A549 (cell line): ENCODE measurements at regions not wholly inside any gene's neighbourhood (a gene's known extent, or its start where the extent isn't known, plus 50 kb on each side); places are given as distances from the start of the nearest gene placed in this dataset.
"Not testable (repeated sequence)": the region's sequence is repeated elsewhere in the genome, so short reads cannot be mapped to it uniquely, and the experiment has no call there.

Experiments
- ATAC-seq, 2 experiments: fragments of 200-7000 bp in 1 of 2; fragments of >200 bp in 1 of 2; cut with Nextera tagmentation in 1 of 2; cut with Tn5 transposase in 1 of 2; 3 replicates each; pipeline versions ENCODE4 v1.8.0 to v1.9.1; 2018 to 2020; ENCODE audit warnings: mild to moderate bottlenecking in 1 of 2, moderate library complexity in 1 of 2
- CTCF ChIA-PET: fragments of 300-600 bp; sonication (Branson Sonifier 250); formaldehyde crosslinking; extraction: SDS; loops from one replicate; lab custom pipeline; 2021; ENCODE audit warnings: antibody characterized with exemption, inconsistent platforms; lab: Yijun Ruan, JAX
- POLR2A ChIA-PET: fragments of 350-600 bp; formaldehyde crosslinking; extraction: SDS; loops from one replicate; lab custom pipeline; 2021; ENCODE audit warnings: antibody characterized with exemption, inconsistent platforms; lab: Yijun Ruan, JAX
- DNase-seq, 2 experiments: peaks; one replicate each; pipeline versions ENCODE4 v3.0.0 to v3.0.0-alpha.2; 2011 to 2016; ENCODE audit warnings: low read depth in 1 of 2, low spot score in 1 of 2
- FAIRE-seq: peaks from 2 replicates; lab custom pipeline; 2011; peaks lifted over from hg19 to GRCh38; lab: Jason Lieb, UNC
- H3K27ac ChIP-seq, 2 experiments: fragments of >200 bp; sonication (Bioruptor Twin); formaldehyde crosslinking; 3 replicates each; pipeline ENCODE4 v1.5.1; 2016 to 2017
- H3K4me1 ChIP-seq: fragments of >200 bp; sonication (Bioruptor Twin); formaldehyde crosslinking; 3 replicates; pipeline ENCODE4 v1.6.1; 2016
- H3K4me2 ChIP-seq: fragments of >200 bp; sonication (Bioruptor Twin); formaldehyde crosslinking; 3 replicates; pipeline ENCODE4 v1.6.1; 2016
- H3K4me3 ChIP-seq: fragments of >200 bp; sonication (Bioruptor Twin); formaldehyde crosslinking; 3 replicates; pipeline ENCODE4 v1.5.1; 2016
- H3K9me3 ChIP-seq: fragments of >200 bp; sonication (Bioruptor Twin); formaldehyde crosslinking; 3 replicates; pipeline ENCODE4 v1.6.1; 2016
- CHD2 ChIP-seq: fragments of 150-350 bp; IDR thresholded peaks from 2 replicates; pipeline ENCODE4 v1.6.1; 2014; ENCODE audit warnings: low read length; ENCODE audit not compliant: partially characterized antibody
- EHF ChIP-seq: fragments of 250-450 bp; sonication (Bioruptor Pico); IDR thresholded peaks from 2 replicates; pipeline ENCODE4 v1.5.0; 2020; ENCODE audit warnings: mild to moderate bottlenecking
- EHMT2 ChIP-seq: fragments of 200-600 bp; sonication (generic); IDR thresholded peaks from 2 replicates; pipeline ENCODE4 v1.6.1; 2016; ENCODE audit warnings: antibody characterized with exemption, low read depth, mild to moderate bottlenecking, moderate library complexity
- FOSB ChIP-seq: fragments of 250-450 bp; sonication (Bioruptor Pico); IDR thresholded peaks from 2 replicates; pipeline ENCODE4 v1.5.0; 2020; ENCODE audit warnings: mild to moderate bottlenecking, moderate library complexity
- GATA3 ChIP-seq: IDR thresholded peaks from 2 replicates; pipeline ENCODE4 v1.6.1; 2012; ENCODE audit warnings: borderline replicate concordance
- HOXA7 ChIP-seq: fragments of 250-450 bp; sonication (Bioruptor Pico); IDR thresholded peaks from 2 replicates; pipeline ENCODE4 v1.5.0; 2020; ENCODE audit warnings: mild to moderate bottlenecking, moderate library complexity
- HOXB13 ChIP-seq: fragments of 250-450 bp; sonication (Bioruptor Pico); IDR thresholded peaks from 2 replicates; pipeline ENCODE4 v1.5.0; 2020; ENCODE audit warnings: low read depth, mild to moderate bottlenecking, moderate library complexity
- HOXB5 ChIP-seq: fragments of 250-450 bp; sonication (Bioruptor Pico); IDR thresholded peaks from 2 replicates; pipeline ENCODE4 v1.5.0; 2020; ENCODE audit warnings: mild to moderate bottlenecking, moderate library complexity
- JUNB ChIP-seq: fragments of >200 bp; sonication (Bioruptor Twin); formaldehyde crosslinking; IDR thresholded peaks from 2 replicates; pipeline ENCODE4 v1.6.1; 2016
- KDM1A ChIP-seq: fragments of 200-600 bp; sonication (generic); IDR thresholded peaks from 2 replicates; pipeline ENCODE4 v1.6.1; 2016; ENCODE audit warnings: low read depth, mild to moderate bottlenecking
- NFE2L2 ChIP-seq: fragments of 150-350 bp; conservative IDR thresholded peaks from 2 replicates; pipeline ENCODE4 v1.6.1; 2014; ENCODE audit warnings: low read length
- NPAS2 ChIP-seq: fragments of 250-450 bp; sonication (Bioruptor Pico); IDR thresholded peaks from 2 replicates; pipeline ENCODE4 v1.8.0; 2022; ENCODE audit warnings: mild to moderate bottlenecking, moderate library complexity, borderline replicate concordance
- NR3C1 ChIP-seq: fragments of >200 bp; sonication (Bioruptor Twin); formaldehyde crosslinking; IDR thresholded peaks from 3 replicates; pipeline ENCODE4 v1.6.1; 2017
- POLR2A ChIP-seq: IDR thresholded peaks from 2 replicates; pipeline ENCODE4 v1.6.1; 2012; ENCODE audit warnings: mild to moderate bottlenecking, low read length
- TP53 ChIP-seq: fragments of 250-450 bp; sonication (Bioruptor Pico); IDR thresholded peaks from 2 replicates; pipeline ENCODE4 v1.5.0; 2021; ENCODE audit warnings: mild to moderate bottlenecking, moderate library complexity
- ZSCAN20 ChIP-seq: fragments of 250-450 bp; sonication (Bioruptor Pico); IDR thresholded peaks from 2 replicates; pipeline ENCODE4 v1.8.0; 2022; ENCODE audit warnings: mild to moderate bottlenecking, moderate library complexity
- WGBS: methylation state at CpG from one replicate; pipeline ENCODE4 v1.1.6; 2017; ENCODE audit errors: missing lambda C conversion rate; 5-methylcytosine and 5-hydroxymethylcytosine counted together
- small RNA-seq, 6 experiments: library from RNA; depleted of rRNA; stranded (forward); fragments of <200 nt; gene quantifications; one replicate each; pipeline ENCODE3, GENCODE V24; 2012
- TF ChIP-seq, protein P1 (sequence below): fragments of 250-450 bp; sonication (Bioruptor Pico); IDR thresholded peaks from 2 replicates; pipeline ENCODE4 v1.5.0; 2021; ENCODE audit warnings: mild to moderate bottlenecking, moderate library complexity, borderline replicate concordance
- TF ChIP-seq, protein P2 (sequence below): fragments of 250-450 bp; sonication (Bioruptor Pico); IDR thresholded peaks from 2 replicates; pipeline ENCODE4 v1.5.0; 2020; ENCODE audit warnings: low read depth, mild to moderate bottlenecking, moderate library complexity
- TF ChIP-seq, protein P3 (sequence below): fragments of 150-350 bp; IDR thresholded peaks from 2 replicates; pipeline ENCODE4 v1.6.1; 2014; ENCODE audit warnings: low read depth, mild to moderate bottlenecking, low read length
- TF ChIP-seq, protein P4 (sequence below): IDR thresholded peaks from 2 replicates; pipeline ENCODE4 v1.6.1; 2012; ENCODE audit warnings: low read depth, borderline replicate concordance

DNA sequence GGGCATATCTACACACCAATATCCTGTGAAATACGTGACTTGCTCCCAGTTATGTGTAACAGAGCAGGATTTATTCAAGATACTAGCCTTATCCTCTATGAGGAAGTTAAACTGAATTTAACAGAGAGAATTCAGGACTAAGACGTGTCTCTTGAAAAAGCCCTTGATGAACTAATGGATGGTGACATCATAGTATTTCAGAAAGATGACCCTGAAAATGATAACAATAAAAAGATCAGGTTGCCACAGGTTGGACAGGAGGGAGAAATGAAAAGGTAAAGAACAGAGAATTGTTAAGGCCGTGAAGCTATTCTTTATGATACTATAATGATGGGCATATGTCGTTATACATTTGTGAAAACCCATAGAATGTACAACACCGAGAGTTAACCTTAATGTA, 56.2 kb upstream of the EFNA5 start (continued):
- TF ChIP-seq NPAS2 (CRISPR knock-in tag) = no peak
- TF ChIP-seq CHD2 = no peak

DNA sequence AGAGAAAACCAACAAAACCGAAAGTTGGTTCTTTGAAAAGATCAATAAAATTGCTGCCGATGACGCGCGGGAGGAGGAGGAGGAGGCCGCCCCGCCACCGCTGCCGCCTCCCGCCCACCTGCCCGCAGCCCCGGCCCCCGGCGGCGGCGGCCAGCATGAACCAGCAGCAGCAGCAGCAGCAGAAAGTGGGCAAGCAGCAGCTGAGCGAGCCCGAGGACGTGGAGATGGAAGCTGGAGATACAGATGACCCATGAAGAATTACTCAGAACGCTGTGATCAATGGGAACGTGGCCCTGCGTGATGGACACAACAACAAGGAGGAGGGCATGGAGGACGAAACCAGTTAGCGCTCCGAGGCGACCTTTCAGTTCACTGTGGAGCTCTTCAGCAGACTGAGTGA, 53.9 kb upstream of the EFNA5 start:
- CTCF ChIA-PET = no interaction called here
- Histone ChIP-seq H3K4me2 (no peak overlapping the region), H3K4me1 (no peaks in the 10 kb centered on the region), H3K9me3 (peaks cover 9% of the 10 kb centered on the region; the same call in 1 of the 3 replicates), H3K27ac (no peak overlapping the region), H3K4me3 (no peak overlapping the region)
- TF ChIP-seq HOXB13 (CRISPR knock-in tag) (no peak), FOSB (no peak), ZSCAN20 (CRISPR knock-in tag) (no peak), KDM1A (no peak), EHF (CRISPR knock-in tag) (no peak), GATA3 (no peak), NFE2L2 (no peak), HOXA7 (no peak), EHMT2 (no peak), TP53 (CRISPR knock-in tag) (no peak), HOXB5 (CRISPR knock-in tag) (no peak), NR3C1 (no peak), POLR2A (no peak), JUNB (no peak)
- TF ChIP-seq, protein P1, sequence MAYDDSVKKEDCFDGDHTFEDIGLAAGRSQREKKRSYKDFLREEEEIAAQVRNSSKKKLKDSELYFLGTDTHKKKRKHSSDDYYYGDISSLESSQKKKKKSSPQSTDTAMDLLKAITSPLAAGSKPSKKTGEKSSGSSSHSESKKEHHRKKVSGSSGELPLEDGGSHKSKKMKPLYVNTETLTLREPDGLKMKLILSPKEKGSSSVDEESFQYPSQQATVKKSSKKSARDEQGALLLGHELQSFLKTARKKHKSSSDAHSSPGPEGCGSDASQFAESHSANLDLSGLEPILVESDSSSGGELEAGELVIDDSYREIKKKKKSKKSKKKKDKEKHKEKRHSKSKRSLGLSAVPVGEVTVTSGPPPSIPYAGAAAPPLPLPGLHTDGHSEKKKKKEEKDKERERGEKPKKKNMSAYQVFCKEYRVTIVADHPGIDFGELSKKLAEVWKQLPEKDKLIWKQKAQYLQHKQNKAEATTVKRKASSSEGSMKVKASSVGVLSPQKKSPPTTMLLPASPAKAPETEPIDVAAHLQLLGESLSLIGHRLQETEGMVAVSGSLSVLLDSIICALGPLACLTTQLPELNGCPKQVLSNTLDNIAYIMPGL = no peak
- TF ChIP-seq, protein P2, sequence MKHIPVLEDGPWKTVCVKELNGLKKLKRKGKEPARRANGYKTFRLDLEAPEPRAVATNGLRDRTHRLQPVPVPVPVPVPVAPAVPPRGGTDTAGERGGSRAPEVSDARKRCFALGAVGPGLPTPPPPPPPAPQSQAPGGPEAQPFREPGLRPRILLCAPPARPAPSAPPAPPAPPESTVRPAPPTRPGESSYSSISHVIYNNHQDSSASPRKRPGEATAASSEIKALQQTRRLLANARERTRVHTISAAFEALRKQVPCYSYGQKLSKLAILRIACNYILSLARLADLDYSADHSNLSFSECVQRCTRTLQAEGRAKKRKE (CRISPR knock-in tag) = no peak
- TF ChIP-seq, protein P3, sequence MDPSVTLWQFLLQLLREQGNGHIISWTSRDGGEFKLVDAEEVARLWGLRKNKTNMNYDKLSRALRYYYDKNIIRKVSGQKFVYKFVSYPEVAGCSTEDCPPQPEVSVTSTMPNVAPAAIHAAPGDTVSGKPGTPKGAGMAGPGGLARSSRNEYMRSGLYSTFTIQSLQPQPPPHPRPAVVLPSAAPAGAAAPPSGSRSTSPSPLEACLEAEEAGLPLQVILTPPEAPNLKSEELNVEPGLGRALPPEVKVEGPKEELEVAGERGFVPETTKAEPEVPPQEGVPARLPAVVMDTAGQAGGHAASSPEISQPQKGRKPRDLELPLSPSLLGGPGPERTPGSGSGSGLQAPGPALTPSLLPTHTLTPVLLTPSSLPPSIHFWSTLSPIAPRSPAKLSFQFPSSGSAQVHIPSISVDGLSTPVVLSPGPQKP = no peak
- TF ChIP-seq, protein P4, sequence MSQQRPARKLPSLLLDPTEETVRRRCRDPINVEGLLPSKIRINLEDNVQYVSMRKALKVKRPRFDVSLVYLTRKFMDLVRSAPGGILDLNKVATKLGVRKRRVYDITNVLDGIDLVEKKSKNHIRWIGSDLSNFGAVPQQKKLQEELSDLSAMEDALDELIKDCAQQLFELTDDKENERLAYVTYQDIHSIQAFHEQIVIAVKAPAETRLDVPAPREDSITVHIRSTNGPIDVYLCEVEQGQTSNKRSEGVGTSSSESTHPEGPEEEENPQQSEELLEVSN = no peak
- no peak for ATAC-seq
- no peak for DNase-seq
- no peak for FAIRE-seq
- WGBS = 82% methylated on average over 26 of the region's 26 CpGs
- POLR2A ChIA-PET = no interaction called here

DNA sequence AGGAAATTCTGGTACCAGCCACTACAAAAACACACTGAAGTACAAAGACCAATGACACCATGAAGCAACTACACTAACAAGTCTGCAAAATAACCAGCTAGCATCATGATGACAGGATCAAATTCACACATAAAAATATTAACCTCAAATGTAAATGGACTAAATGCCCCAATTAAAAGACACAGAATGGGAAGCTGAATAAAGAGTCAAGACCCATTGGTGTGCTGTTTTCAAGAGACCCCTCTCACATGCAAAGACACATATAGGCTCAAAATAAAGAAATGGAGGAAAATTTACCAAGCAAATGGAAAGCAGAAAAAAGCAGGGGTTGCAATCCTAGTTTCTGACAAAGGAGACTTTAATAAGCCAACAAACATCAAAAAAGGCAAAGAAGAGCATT, 50.5 kb upstream of the EFNA5 start:
- H3K27ac ChIP-seq, DNase-seq, H3K4me1 ChIP-seq, H3K4me2 ChIP-seq, H3K9me3 ChIP-seq, ATAC-seq, CTCF ChIA-PET, POLR2A ChIA-PET, FAIRE-seq, H3K4me3 ChIP-seq: not testable (repeated sequence)

Small RNA genes lying in the stretch of these regions (small RNA-seq; reads per million reads assigned to genes)
- 0 reads per million in 6 experiments for gene RN7SL782P
